ENCODE measurements at regions not wholly inside any gene's neighbourhood (a gene's known extent, or its start where the extent isn't known, plus 50 kb on each side); places are given as distances from the start of the nearest gene placed in this dataset.

GRCh38 chr17:17398188-17398942, 78.4 kb upstream of the MED9 start:
- Histone ChIP-seq H3K36me3 (ENCODE audit: insufficient read depth, low read length) (no peaks in the 10 kb centered on the region), H3F3A (ENCODE audit: low read depth) (peaks cover 9% of the 10 kb centered on the region), H3K9ac (ENCODE audit: low read depth, low read length, poor library complexity, severe bottlenecking) (peak overlapping the region; percentile 68), H3K9me3 (ENCODE audit: insufficient read depth, low read depth, low read length) (no peaks in the 10 kb centered on the region), H4K20me1 (ENCODE audit: insufficient read depth, low read length, poor library complexity, severe bottlenecking) (no peaks in the 10 kb centered on the region), H3K79me2 (ENCODE audit: insufficient read depth, low read length) (no peaks in the 10 kb centered on the region), H3K4me1 (ENCODE audit: insufficient read depth, low read length, poor library complexity, severe bottlenecking) (peaks cover 69% of the 10 kb centered on the region), H3K9me2 (replicated peaks; ENCODE audit: low read depth, low read length) (no peaks in the 10 kb centered on the region), H2AFZ (ENCODE audit: low read length) (peak overlapping the region; percentile 10; the same call in 1 of the 2 replicates), H3K27me3 (ENCODE audit: insufficient read depth, low read length, poor library complexity, severe bottlenecking) (no peaks in the 10 kb centered on the region), H3K4me3 (ENCODE audit: low read length, poor library complexity, severe bottlenecking) (no peak overlapping the region), H3K4me2 (ENCODE audit: low read depth, low read length, poor library complexity, severe bottlenecking) (peak overlapping the region; percentile 13)
- TF ChIP-seq CTCF (conservative IDR thresholded peaks at IDR 0.05; ENCODE audit: low read length) (no peak), EZH2phosphoT487 (IDR thresholded peaks at IDR 0.05; ENCODE audit: borderline replicate concordance) (no peak)

- H3K4me1 ChIP-seq (ENCODE audit: insufficient read depth, low read length, poor library complexity, severe bottlenecking) = peaks cover 74% of the 10 kb centered on the region
- H3K4me2 ChIP-seq (ENCODE audit: low read depth, low read length, poor library complexity, severe bottlenecking) = peak overlapping the region; percentile 13
- no peak for TF ChIP-seq CTCF (conservative IDR thresholded peaks at IDR 0.05; ENCODE audit: low read length)
- TF ChIP-seq EZH2phosphoT487 (IDR thresholded peaks at IDR 0.05; ENCODE audit: borderline replicate concordance) = no peak
- H3K9me3 ChIP-seq (ENCODE audit: insufficient read depth, low read depth, low read length) = no peaks in the 10 kb centered on the region
- peak overlapping the region; percentile 68 for H3K9ac ChIP-seq (ENCODE audit: low read depth, low read length, poor library complexity, severe bottlenecking)
- no peaks in the 10 kb centered on the region for H3K36me3 ChIP-seq (ENCODE audit: insufficient read depth, low read length)
- no peaks in the 10 kb centered on the region for H3K27me3 ChIP-seq (ENCODE audit: insufficient read depth, low read length, poor library complexity, severe bottlenecking)
- no peaks in the 10 kb centered on the region for H3K9me2 ChIP-seq (replicated peaks; ENCODE audit: low read depth, low read length)
- H3K4me3 ChIP-seq (ENCODE audit: low read length, poor library complexity, severe bottlenecking) = no peak overlapping the region
- peak overlapping the region; percentile 10; the same call in 1 of the 2 replicates for H2AFZ ChIP-seq (ENCODE audit: low read length)
- H3F3A ChIP-seq (ENCODE audit: low read depth) = peaks cover 15% of the 10 kb centered on the region
- H3K79me2 ChIP-seq (ENCODE audit: insufficient read depth, low read length) = no peaks in the 10 kb centered on the region
- no peaks in the 10 kb centered on the region for H4K20me1 ChIP-seq (ENCODE audit: insufficient read depth, low read length, poor library complexity, severe bottlenecking)
Measured at GRCh38 chr17:17398943-17399926, 77.6 kb upstream of the MED9 start.

GRCh38 chr17:17400070-17400469, 76.7 kb upstream of the MED9 start:
- Histone ChIP-seq H3K9ac (ENCODE audit: low read depth, low read length, poor library complexity, severe bottlenecking) (peak overlapping the region; percentile 68), H3K36me3 (ENCODE audit: insufficient read depth, low read length) (no peaks in the 10 kb centered on the region), H2AFZ (ENCODE audit: low read length) (no peak overlapping the region), H3F3A (ENCODE audit: low read depth) (peaks cover 23% of the 10 kb centered on the region), H3K9me3 (ENCODE audit: insufficient read depth, low read depth, low read length) (no peaks in the 10 kb centered on the region), H4K20me1 (ENCODE audit: insufficient read depth, low read length, poor library complexity, severe bottlenecking) (no peaks in the 10 kb centered on the region), H3K9me2 (replicated peaks; ENCODE audit: low read depth, low read length) (no peaks in the 10 kb centered on the region), H3K4me1 (ENCODE audit: insufficient read depth, low read length, poor library complexity, severe bottlenecking) (peaks cover 83% of the 10 kb centered on the region), H3K4me2 (ENCODE audit: low read depth, low read length, poor library complexity, severe bottlenecking) (no peak overlapping the region), H3K4me3 (ENCODE audit: low read length, poor library complexity, severe bottlenecking) (no peak overlapping the region), H3K79me2 (ENCODE audit: insufficient read depth, low read length) (no peaks in the 10 kb centered on the region), H3K27me3 (ENCODE audit: insufficient read depth, low read length, poor library complexity, severe bottlenecking) (no peaks in the 10 kb centered on the region)
- no peak for TF ChIP-seq CTCF (conservative IDR thresholded peaks at IDR 0.05; ENCODE audit: low read length)
- no peak for TF ChIP-seq EZH2phosphoT487 (IDR thresholded peaks at IDR 0.05; ENCODE audit: borderline replicate concordance)

All from Loucy (cell line).